OCI-LY7 (cell line): ENCODE measurements at regions not wholly inside any gene's neighbourhood (a gene's known extent, or its start where the extent isn't known, plus 50 kb on each side); places are given as distances from the start of the nearest gene placed in this dataset.

Experiments
- EZH2phosphoT487 ChIP-seq: fragments of 200-600 bp; sonication (generic); IDR thresholded peaks from 2 replicates; pipeline ENCODE4 v1.6.1; 2018; ENCODE audit warnings: low read depth, borderline replicate concordance, mild to moderate bottlenecking, mixed run types, antibody characterized with exemption, low read length, moderate library complexity, mixed read lengths
- TF ChIP-seq, protein P1 (sequence below): fragments of 200-600 bp; sonication (generic); conservative IDR thresholded peaks from 2 replicates; pipeline ENCODE4 v1.5.1; 2014; ENCODE audit warnings: mild to moderate bottlenecking, antibody characterized with exemption, low read length, moderate library complexity, mixed read lengths

DNA sequence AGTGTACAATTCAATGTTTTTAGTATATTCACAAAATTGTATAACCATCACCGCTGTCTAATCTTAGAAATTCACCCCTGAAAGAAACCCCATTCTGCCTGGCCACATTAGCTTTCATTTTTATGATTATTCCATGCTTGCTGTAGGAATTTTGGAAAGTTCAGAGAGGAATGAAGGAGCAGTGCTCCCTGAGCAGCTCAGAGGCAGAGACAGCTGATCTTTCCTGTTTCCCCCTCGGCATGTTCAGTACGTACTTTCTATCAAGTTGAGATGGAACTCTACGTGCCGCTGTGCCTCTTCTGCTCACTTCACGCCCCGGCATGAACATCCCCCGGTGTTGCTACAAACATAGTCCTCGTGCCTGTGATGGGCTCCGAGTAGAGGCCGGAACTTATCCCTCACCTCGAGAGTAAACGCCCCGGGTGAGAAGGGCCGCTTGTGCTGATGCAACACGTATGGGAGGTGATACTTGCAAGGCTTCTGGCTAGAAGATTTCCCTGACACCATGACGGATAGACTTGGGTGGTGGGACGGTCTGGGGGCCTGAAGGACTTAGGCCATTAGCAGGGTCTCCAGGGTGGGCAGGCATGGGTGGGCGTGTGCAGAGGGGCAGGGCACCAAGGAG, 79.2 kb upstream of the CIBAR2 start:
- TF ChIP-seq, protein P1, sequence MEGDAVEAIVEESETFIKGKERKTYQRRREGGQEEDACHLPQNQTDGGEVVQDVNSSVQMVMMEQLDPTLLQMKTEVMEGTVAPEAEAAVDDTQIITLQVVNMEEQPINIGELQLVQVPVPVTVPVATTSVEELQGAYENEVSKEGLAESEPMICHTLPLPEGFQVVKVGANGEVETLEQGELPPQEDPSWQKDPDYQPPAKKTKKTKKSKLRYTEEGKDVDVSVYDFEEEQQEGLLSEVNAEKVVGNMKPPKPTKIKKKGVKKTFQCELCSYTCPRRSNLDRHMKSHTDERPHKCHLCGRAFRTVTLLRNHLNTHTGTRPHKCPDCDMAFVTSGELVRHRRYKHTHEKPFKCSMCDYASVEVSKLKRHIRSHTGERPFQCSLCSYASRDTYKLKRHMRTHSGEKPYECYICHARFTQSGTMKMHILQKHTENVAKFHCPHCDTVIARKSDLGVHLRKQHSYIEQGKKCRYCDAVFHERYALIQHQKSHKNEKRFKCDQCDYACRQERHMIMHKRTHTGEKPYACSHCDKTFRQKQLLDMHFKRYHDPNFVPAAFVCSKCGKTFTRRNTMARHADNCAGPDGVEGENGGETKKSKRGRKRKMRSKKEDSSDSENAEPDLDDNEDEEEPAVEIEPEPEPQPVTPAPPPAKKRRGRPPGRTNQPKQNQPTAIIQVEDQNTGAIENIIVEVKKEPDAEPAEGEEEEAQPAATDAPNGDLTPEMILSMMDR, result no peak
- TF ChIP-seq EZH2phosphoT487, result no peak
